OCI-LY7 (cell line): ENCODE measurements at regions not wholly inside any gene's neighbourhood (a gene's known extent, or its start where the extent isn't known, plus 50 kb on each side); places are given as distances from the start of the nearest gene placed in this dataset.

Source experiments
- BruUV-seq: library from RNA; stranded (reverse); fragments of 400-500 nt; replicated peaks from 2 replicates; lab custom pipeline; 2021; lab: Mats Ljungman, UMichigan
- CTCF ChIA-PET: fragments of 300-600 bp; sonication (Branson Sonifier 250); formaldehyde crosslinking; loops from one replicate; lab custom pipeline; 2022; ENCODE audit warnings: antibody characterized with exemption; ENCODE audit not compliant: unreplicated experiment; lab: Charles Lee
- POLR2A ChIA-PET: fragments of 300-600 bp; sonication (Branson Sonifier 250); formaldehyde crosslinking; loops from one replicate; lab custom pipeline; 2022; ENCODE audit warnings: antibody characterized with exemption; lab: Charles Lee
- DNase-seq: peaks from one replicate; pipeline ENCODE4 v3.0.0-alpha.2; 2015; ENCODE audit warnings: low spot score
- H2AFZ ChIP-seq: fragments of 200-600 bp; sonication (generic), shearing (Covaris generic); 2 replicates; pipeline ENCODE4 v1.6.1; 2014; ENCODE audit warnings: mild to moderate bottlenecking, antibody characterized with exemption, low read length, moderate library complexity
- H3K27ac ChIP-seq: fragments of 200-600 bp; sonication (generic); 2 replicates; pipeline ENCODE4 v1.5.1; 2014; ENCODE audit warnings: mixed run types, low read depth, mild to moderate bottlenecking, moderate library complexity, low read length, inconsistent platforms; ENCODE audit not compliant: poor library complexity, severe bottlenecking
- H3K36me3 ChIP-seq: fragments of 200-600 bp; sonication (generic); 2 replicates; pipeline ENCODE4 v1.6.1; 2014; ENCODE audit warnings: mild to moderate bottlenecking, antibody characterized with exemption, low read length, moderate library complexity, mixed read lengths; ENCODE audit not compliant: insufficient read depth
- H3K4me1 ChIP-seq: fragments of 200-600 bp; sonication (generic); 2 replicates; pipeline ENCODE4 v1.5.1; 2014; ENCODE audit warnings: mild to moderate bottlenecking, low read length; ENCODE audit not compliant: insufficient read depth, poor library complexity, severe bottlenecking
- H3K4me2 ChIP-seq: fragments of 200-600 bp; sonication (generic); 2 replicates; pipeline ENCODE4 v1.6.1; 2014; ENCODE audit warnings: mild to moderate bottlenecking, low read length
- H3K4me3 ChIP-seq: fragments of 200-600 bp; sonication (generic); 2 replicates; pipeline ENCODE4 v1.5.1; 2014; ENCODE audit warnings: mild to moderate bottlenecking, low read depth, low read length; ENCODE audit not compliant: poor library complexity, severe bottlenecking
- H3K79me2 ChIP-seq: fragments of 200-600 bp; sonication (generic); 2 replicates; pipeline ENCODE4 v1.6.1; 2016; ENCODE audit warnings: low read depth, mild to moderate bottlenecking, low read length, moderate library complexity, mixed read lengths; ENCODE audit not compliant: insufficient read depth
- H3K9me2 ChIP-seq: fragments of 200-600 bp; sonication (generic); 2 replicates; pipeline ENCODE4 v1.6.1; 2016; ENCODE audit warnings: mild to moderate bottlenecking, low read length, mixed read lengths; ENCODE audit not compliant: insufficient read depth
- H3K9me3 ChIP-seq: fragments of 200-600 bp; sonication (generic); 2 replicates; pipeline ENCODE4 v1.6.1; 2014; ENCODE audit warnings: mild to moderate bottlenecking, mixed run types, low read length, mixed read lengths
- H4K20me1 ChIP-seq: fragments of 200-600 bp; sonication (generic); 2 replicates; pipeline ENCODE4 v1.6.1; 2014; ENCODE audit warnings: mild to moderate bottlenecking, antibody characterized with exemption, low read length, moderate library complexity, mixed read lengths; ENCODE audit not compliant: insufficient read depth
- CTCF ChIP-seq: fragments of 200-600 bp; sonication (generic); conservative IDR thresholded peaks from 2 replicates; pipeline ENCODE4 v1.5.1; 2014; ENCODE audit warnings: mild to moderate bottlenecking, antibody characterized with exemption, low read length, moderate library complexity, mixed read lengths
- EZH2phosphoT487 ChIP-seq: fragments of 200-600 bp; sonication (generic); IDR thresholded peaks from 2 replicates; pipeline ENCODE4 v1.6.1; 2018; ENCODE audit warnings: low read depth, borderline replicate concordance, mild to moderate bottlenecking, mixed run types, antibody characterized with exemption, low read length, moderate library complexity, mixed read lengths
- intact Hi-C: fragments of 100-400 bp; cut with micrococcal nuclease; formaldehyde crosslinking; loops from one replicate; pipeline ENCODE4 v1.10.0; 2022; ENCODE audit not compliant: unreplicated experiment

GRCh38 chr19:30093966-30094755 is 152.1 kb downstream of the URI1 start:
- Histone ChIP-seq H3K4me3 (no peak overlapping the region), H2AFZ (no peak overlapping the region), H3K4me2 (no peak overlapping the region), H3K9me3 (no peaks in the 10 kb centered on the region), H3K27ac (no peak overlapping the region), H3K79me2 (no peaks in the 10 kb centered on the region), H3K4me1 (no peaks in the 10 kb centered on the region), H3K36me3 (no peaks in the 10 kb centered on the region), H4K20me1 (no peaks in the 10 kb centered on the region), H3K9me2 (no peaks in the 10 kb centered on the region)
- intact Hi-C loops = no loop called here
- TF ChIP-seq EZH2phosphoT487 = no peak
- TF ChIP-seq CTCF = no peak
- CTCF ChIA-PET = no interaction called here
- POLR2A ChIA-PET = interaction anchor here (0.6 kb wide), 1 partner anchor 243 kb away, joined by 4 read pairs; no protein-coding TSS in a partner anchor
- no TSS peak for BruUV-seq
- no peak for DNase-seq

- H3K79me2 ChIP-seq = no peaks in the 10 kb centered on the region
- no peak overlapping the region for H3K4me3 ChIP-seq
- no peak overlapping the region for H2AFZ ChIP-seq
- no peaks in the 10 kb centered on the region for H4K20me1 ChIP-seq
- no peaks in the 10 kb centered on the region for H3K9me2 ChIP-seq
- DNase-seq = no peak
- no peaks in the 10 kb centered on the region for H3K4me1 ChIP-seq
- CTCF ChIA-PET = no interaction called here
- TF ChIP-seq CTCF = no peak
- no peak for TF ChIP-seq EZH2phosphoT487
- POLR2A ChIA-PET = no interaction called here
- no peak overlapping the region for H3K4me2 ChIP-seq
- intact Hi-C loops = no loop called here
- no TSS peak for BruUV-seq
- H3K36me3 ChIP-seq = no peaks in the 10 kb centered on the region
- H3K27ac ChIP-seq = no peak overlapping the region
- no peaks in the 10 kb centered on the region for H3K9me3 ChIP-seq
Measured at GRCh38 chr19:30094756-30095140, 152.7 kb downstream of the URI1 start.

- CTCF ChIA-PET = no interaction called here
- intact Hi-C loops = no loop called here
- Histone ChIP-seq H3K36me3 (no peaks in the 10 kb centered on the region), H3K9me2 (no peaks in the 10 kb centered on the region), H3K9me3 (no peaks in the 10 kb centered on the region), H2AFZ (no peak overlapping the region), H3K27ac (no peak overlapping the region), H4K20me1 (no peaks in the 10 kb centered on the region), H3K79me2 (no peaks in the 10 kb centered on the region), H3K4me1 (no peaks in the 10 kb centered on the region), H3K4me3 (no peak overlapping the region), H3K4me2 (no peak overlapping the region)
- no peak for DNase-seq
- POLR2A ChIA-PET = no interaction called here
- no TSS peak for BruUV-seq
- TF ChIP-seq CTCF (no peak), EZH2phosphoT487 (no peak)
Measured at GRCh38 chr19:30095171-30095570, 153.1 kb downstream of the URI1 start.
